Anterior cingulate cortex (tissue), 58 donors: ENCODE measurements at regions not wholly inside any gene's neighbourhood (a gene's known extent, or its start where the extent isn't known, plus 50 kb on each side); places are given as distances from the start of the nearest gene placed in this dataset.

Experiments
- DNase-seq, 58 donors: peaks; one replicate each; lab custom pipeline; 2025; lab: John Stamatoyannopoulos, UW

GRCh38 chr1:112196008-112196588 lies 199.9 kb upstream of the CTTNBP2NL start:
- no peak for DNase-seq

GRCh38 chr1:112196731-112197130 lies 199.3 kb upstream of the CTTNBP2NL start:
- DNase-seq: no peak

GRCh38 chr1:112209493-112209892 lies 186.5 kb upstream of the CTTNBP2NL start:
- no peak for DNase-seq

GRCh38 chr1:112219267-112219666 lies 176.7 kb upstream of the CTTNBP2NL start:
- DNase-seq: no peak

GRCh38 chr1:112230232-112230631 lies 165.8 kb upstream of the CTTNBP2NL start:
- peak in 1 of 58 donors; percentile 34 for DNase-seq

- no peak for DNase-seq
These were observed 164.7 kb upstream of the CTTNBP2NL start for GRCh38 chr1:112231331-112231730.

- DNase-seq: no peak
These were observed 163.2 kb upstream of the CTTNBP2NL start for GRCh38 chr1:112232848-112233247.

- no peak for DNase-seq
These were observed 161.3 kb upstream of the CTTNBP2NL start for GRCh38 chr1:112234710-112235109.

GRCh38 chr1:112237983-112238545 lies 157.9 kb upstream of the CTTNBP2NL start:
- DNase-seq: no peak

GRCh38 chr1:112239683-112240330 lies 156.2 kb upstream of the CTTNBP2NL start:
- DNase-seq: no peak

GRCh38 chr1:112242470-112242869 lies 153.5 kb upstream of the CTTNBP2NL start:
- no peak for DNase-seq

GRCh38 chr1:112244131-112244530 lies 151.9 kb upstream of the CTTNBP2NL start:
- DNase-seq: no peak

- DNase-seq: no peak
These were observed 150.9 kb upstream of the CTTNBP2NL start for GRCh38 chr1:112245114-112245513.

GRCh38 chr1:112247036-112247597 lies 148.9 kb upstream of the CTTNBP2NL start:
- no peak for DNase-seq

- DNase-seq: no peak
These were observed 148.1 kb upstream of the CTTNBP2NL start for GRCh38 chr1:112247961-112248360.

- no peak for DNase-seq
These were observed 145.1 kb upstream of the CTTNBP2NL start for GRCh38 chr1:112250892-112251291.

- DNase-seq: no peak
These were observed 144.1 kb upstream of the CTTNBP2NL start for GRCh38 chr1:112251766-112252506.

- no peak for DNase-seq
These were observed 142.6 kb upstream of the CTTNBP2NL start for GRCh38 chr1:112253366-112253765.

- DNase-seq: no peak
These were observed 140.9 kb upstream of the CTTNBP2NL start for GRCh38 chr1:112255080-112255479.

GRCh38 chr1:112256411-112256810 lies 139.6 kb upstream of the CTTNBP2NL start:
- DNase-seq: no peak
